SU-DHL-6 (cell line): ENCODE measurements at regions not wholly inside any gene's neighbourhood (a gene's known extent, or its start where the extent isn't known, plus 50 kb on each side); places are given as distances from the start of the nearest gene placed in this dataset.

ENCODE experiments used
- H2AFZ ChIP-seq: fragments of 200-600 bp; sonication (generic); 2 replicates; pipeline ENCODE4 v1.6.1; 2014; ENCODE audit warnings: low read depth, mild to moderate bottlenecking, moderate library complexity, mixed read lengths, antibody characterized with exemption, low read length; ENCODE audit not compliant: severe bottlenecking
- H3F3A ChIP-seq: fragments of 200-600 bp; shearing (Covaris generic); 2 replicates; pipeline ENCODE4 v1.6.0; 2016; ENCODE audit warnings: antibody characterized with exemption, mild to moderate bottlenecking; ENCODE audit not compliant: insufficient read depth
- H3K27ac ChIP-seq: fragments of 200-600 bp; sonication (generic); 2 replicates; pipeline ENCODE4 v1.5.1; 2016; ENCODE audit warnings: low read depth, mild to moderate bottlenecking, low read length, moderate library complexity, mixed read lengths
- H3K27me3 ChIP-seq: fragments of 200-600 bp; sonication (generic), shearing (Covaris generic); 2 replicates; pipeline ENCODE4 v1.6.0; 2014; ENCODE audit warnings: mild to moderate bottlenecking, low read length
- H3K36me3 ChIP-seq: fragments of 200-600 bp; sonication (generic); 2 replicates; pipeline ENCODE4 v1.6.1; 2014; ENCODE audit warnings: mild to moderate bottlenecking, low read length, mixed read lengths
- H3K4me2 ChIP-seq: fragments of 300-600, 200-600 bp; shearing (Covaris generic), sonication (generic); 2 replicates; pipeline ENCODE4 v1.6.0; 2014; ENCODE audit warnings: low read length, low read depth, mild to moderate bottlenecking; ENCODE audit not compliant: poor library complexity, severe bottlenecking
- H3K4me3 ChIP-seq: fragments of 200-600 bp; sonication (generic); 2 replicates; pipeline ENCODE4 v1.5.1; 2014; ENCODE audit warnings: antibody characterized with exemption, low read length, mild to moderate bottlenecking, mixed read lengths; ENCODE audit not compliant: insufficient read depth, poor library complexity, severe bottlenecking
- H3K79me2 ChIP-seq: fragments of 200-600 bp; sonication (generic); 2 replicates; pipeline ENCODE4 v1.6.1; 2014; ENCODE audit warnings: mild to moderate bottlenecking, low read length, moderate library complexity; ENCODE audit not compliant: insufficient read depth
- H3K9ac ChIP-seq: fragments of 200-600 bp; sonication (generic); 2 replicates; pipeline ENCODE4 v1.7.0; 2014; ENCODE audit warnings: mild to moderate bottlenecking, low read length
- H3K9me2 ChIP-seq: fragments of 200-600 bp; sonication (generic); replicated peaks from 2 replicates; pipeline ENCODE4 v1.6.1; 2014; ENCODE audit warnings: low read length; ENCODE audit not compliant: insufficient read depth
- H3K9me3 ChIP-seq: fragments of 200-600 bp; sonication (generic); 2 replicates; pipeline ENCODE4 v1.6.1; 2014; ENCODE audit warnings: low read length, mixed read lengths; ENCODE audit not compliant: insufficient read depth
- H4K20me1 ChIP-seq: fragments of 200-600 bp; sonication (generic); 2 replicates; pipeline ENCODE4 v1.6.1; 2014; ENCODE audit warnings: low read depth, mild to moderate bottlenecking, antibody characterized with exemption, low read length, moderate library complexity, mixed read lengths
- EZH2phosphoT487 ChIP-seq: fragments of 200-600 bp; sonication (generic), shearing (Covaris generic); conservative IDR thresholded peaks from 2 replicates; pipeline ENCODE4 v1.6.1; 2018; ENCODE audit warnings: mild to moderate bottlenecking, antibody characterized with exemption, low read length, moderate library complexity, mixed read lengths
- TF ChIP-seq, protein P1 (sequence below): fragments of 200-600 bp; sonication (generic); IDR thresholded peaks from one replicate; pipeline ENCODE4 v1.5.1; 2017; ENCODE audit warnings: antibody characterized with exemption, mild to moderate bottlenecking, low read length, moderate library complexity; ENCODE audit not compliant: insufficient read depth, poor library complexity, severe bottlenecking

DNA sequence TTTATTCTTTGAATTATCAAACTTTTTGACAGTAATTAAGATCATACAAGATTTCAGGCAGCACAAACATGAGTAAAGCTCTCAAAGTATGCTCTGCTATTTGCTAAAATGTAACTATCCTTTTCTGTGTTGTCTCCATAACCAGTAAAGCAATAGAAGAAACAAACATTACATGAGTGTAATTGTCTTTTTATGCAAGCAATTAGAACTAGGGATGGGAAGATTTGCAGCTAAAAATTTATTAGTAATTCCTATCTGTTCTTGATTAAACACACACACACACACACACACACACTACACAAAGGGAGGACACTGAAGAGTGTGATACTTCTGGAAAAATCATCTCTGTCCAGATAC is 512.9 kb downstream of the FAT4 start:
- H3K27ac ChIP-seq = no peak overlapping the region
- H3K27me3 ChIP-seq = no peaks in the 10 kb centered on the region
- no peaks in the 10 kb centered on the region for H3K79me2 ChIP-seq
- no peaks in the 10 kb centered on the region for H4K20me1 ChIP-seq
- no peaks in the 10 kb centered on the region for H3K9me3 ChIP-seq
- no peak overlapping the region for H3K4me3 ChIP-seq
- H3K9me2 ChIP-seq = no peaks in the 10 kb centered on the region
- TF ChIP-seq, protein P1, sequence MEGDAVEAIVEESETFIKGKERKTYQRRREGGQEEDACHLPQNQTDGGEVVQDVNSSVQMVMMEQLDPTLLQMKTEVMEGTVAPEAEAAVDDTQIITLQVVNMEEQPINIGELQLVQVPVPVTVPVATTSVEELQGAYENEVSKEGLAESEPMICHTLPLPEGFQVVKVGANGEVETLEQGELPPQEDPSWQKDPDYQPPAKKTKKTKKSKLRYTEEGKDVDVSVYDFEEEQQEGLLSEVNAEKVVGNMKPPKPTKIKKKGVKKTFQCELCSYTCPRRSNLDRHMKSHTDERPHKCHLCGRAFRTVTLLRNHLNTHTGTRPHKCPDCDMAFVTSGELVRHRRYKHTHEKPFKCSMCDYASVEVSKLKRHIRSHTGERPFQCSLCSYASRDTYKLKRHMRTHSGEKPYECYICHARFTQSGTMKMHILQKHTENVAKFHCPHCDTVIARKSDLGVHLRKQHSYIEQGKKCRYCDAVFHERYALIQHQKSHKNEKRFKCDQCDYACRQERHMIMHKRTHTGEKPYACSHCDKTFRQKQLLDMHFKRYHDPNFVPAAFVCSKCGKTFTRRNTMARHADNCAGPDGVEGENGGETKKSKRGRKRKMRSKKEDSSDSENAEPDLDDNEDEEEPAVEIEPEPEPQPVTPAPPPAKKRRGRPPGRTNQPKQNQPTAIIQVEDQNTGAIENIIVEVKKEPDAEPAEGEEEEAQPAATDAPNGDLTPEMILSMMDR = no peak
- no peak for TF ChIP-seq EZH2phosphoT487
- no peaks in the 10 kb centered on the region for H3F3A ChIP-seq
- H2AFZ ChIP-seq = no peak overlapping the region
- no peak overlapping the region for H3K9ac ChIP-seq
- no peaks in the 10 kb centered on the region for H3K36me3 ChIP-seq
- H3K4me2 ChIP-seq = no peak overlapping the region

DNA sequence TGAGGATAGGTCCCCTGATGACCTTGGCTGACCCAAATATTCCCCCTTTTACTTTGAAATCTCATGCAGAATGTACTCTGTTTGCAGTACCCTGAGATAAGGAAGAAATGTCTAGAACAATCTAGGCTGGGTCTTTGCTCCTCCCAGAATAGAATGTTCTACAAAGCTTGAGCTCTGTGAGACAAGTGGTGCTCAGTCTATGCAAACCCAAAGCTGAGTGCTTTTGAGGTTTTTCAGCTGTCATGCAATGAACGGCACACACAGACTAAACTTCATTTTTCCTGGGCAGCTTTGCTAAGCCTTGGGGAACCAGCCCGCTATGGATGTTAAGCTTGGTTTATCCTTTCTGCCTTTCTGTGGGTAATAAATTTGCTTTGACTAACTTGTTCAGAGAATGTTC is 513.6 kb downstream of the FAT4 start:
- Histone ChIP-seq H3K4me3 (no peak overlapping the region), H4K20me1 (no peaks in the 10 kb centered on the region), H2AFZ (no peak overlapping the region), H3F3A (no peaks in the 10 kb centered on the region), H3K27ac (no peak overlapping the region), H3K27me3 (no peaks in the 10 kb centered on the region), H3K79me2 (no peaks in the 10 kb centered on the region), H3K9me2 (no peaks in the 10 kb centered on the region), H3K36me3 (no peaks in the 10 kb centered on the region), H3K4me2 (no peak overlapping the region), H3K9me3 (no peaks in the 10 kb centered on the region), H3K9ac (no peak overlapping the region)
- TF ChIP-seq EZH2phosphoT487 = no peak
- TF ChIP-seq, protein P1 = no peak

DNA sequence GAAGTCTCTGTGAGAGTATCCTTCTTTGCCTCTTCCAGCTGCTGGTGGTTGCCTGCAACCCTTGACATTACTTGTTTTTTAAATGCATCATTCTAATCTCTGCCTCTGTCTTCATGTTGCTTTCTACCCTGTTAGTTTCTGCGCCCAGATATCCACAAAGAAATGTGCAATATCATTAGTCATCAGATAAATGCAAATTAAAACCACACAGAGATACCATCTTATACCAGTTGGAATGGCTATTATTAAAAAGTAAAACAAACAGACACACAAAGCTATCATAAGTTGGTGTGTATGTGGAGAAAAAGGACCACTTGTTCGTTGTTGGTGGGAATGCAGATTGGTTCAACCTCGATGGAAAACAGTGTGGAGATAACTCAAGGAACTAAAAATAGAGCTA is 517.4 kb downstream of the FAT4 start:
- H3K27me3 ChIP-seq = no peaks in the 10 kb centered on the region
- no peak overlapping the region for H2AFZ ChIP-seq
- no peaks in the 10 kb centered on the region for H3K36me3 ChIP-seq
- no peak overlapping the region for H3K9ac ChIP-seq
- H3K9me3 ChIP-seq = no peaks in the 10 kb centered on the region
- no peaks in the 10 kb centered on the region for H3K79me2 ChIP-seq
- H4K20me1 ChIP-seq = no peaks in the 10 kb centered on the region
- H3F3A ChIP-seq = no peaks in the 10 kb centered on the region
- no peak overlapping the region for H3K4me2 ChIP-seq
- H3K4me3 ChIP-seq = no peak overlapping the region
- TF ChIP-seq EZH2phosphoT487 = no peak
- TF ChIP-seq, protein P1 = no peak
- H3K9me2 ChIP-seq = no peaks in the 10 kb centered on the region
- H3K27ac ChIP-seq = no peak overlapping the region

DNA sequence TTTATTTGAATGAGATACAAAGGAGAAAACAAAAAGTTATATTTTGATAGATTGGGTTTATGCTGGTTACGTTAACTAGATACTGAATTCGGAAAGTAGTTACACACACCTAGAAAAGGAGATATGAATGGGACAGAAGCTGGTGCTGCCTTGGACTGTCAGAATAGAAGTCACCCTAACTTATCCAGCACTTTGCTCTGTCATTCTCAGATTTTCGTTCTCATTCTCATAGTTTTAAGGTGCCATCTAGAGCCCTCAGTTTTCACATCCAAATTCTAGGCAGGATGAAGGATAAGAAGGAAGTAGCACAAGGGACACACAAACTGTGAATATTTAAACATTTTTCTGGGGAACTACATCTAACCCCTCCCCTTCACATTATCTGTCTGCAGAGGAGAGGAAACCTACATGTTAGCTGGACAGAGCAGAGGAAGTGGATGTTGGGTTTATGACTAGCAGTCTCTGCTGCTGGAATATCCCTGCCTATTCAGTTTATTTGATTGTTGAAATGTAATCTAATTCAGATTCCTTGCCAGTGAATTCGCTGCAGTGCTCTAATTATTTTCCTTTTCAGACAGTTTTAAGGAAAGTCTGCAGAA is 521.9 kb downstream of the FAT4 start:
- Histone ChIP-seq H3K9ac (no peak overlapping the region), H3K79me2 (no peaks in the 10 kb centered on the region), H3K27me3 (no peaks in the 10 kb centered on the region), H3K36me3 (no peaks in the 10 kb centered on the region), H3K27ac (no peak overlapping the region), H3F3A (no peaks in the 10 kb centered on the region), H3K4me2 (no peak overlapping the region), H2AFZ (no peak overlapping the region), H4K20me1 (no peaks in the 10 kb centered on the region), H3K4me3 (no peak overlapping the region), H3K9me3 (no peaks in the 10 kb centered on the region), H3K9me2 (no peaks in the 10 kb centered on the region)
- TF ChIP-seq EZH2phosphoT487 = no peak
- TF ChIP-seq, protein P1 = no peak
